GM23248 (cell line): ENCODE measurements at regions not wholly inside any gene's neighbourhood (a gene's known extent, or its start where the extent isn't known, plus 50 kb on each side); places are given as distances from the start of the nearest gene placed in this dataset.

Experiments
- EZH2 ChIP-seq: fragments of 200-600 bp; sonication (generic); IDR thresholded peaks from 2 replicates; pipeline ENCODE4 v1.6.1; 2018; ENCODE audit warnings: antibody characterized with exemption, mild to moderate bottlenecking; ENCODE audit not compliant: insufficient read depth, poor library complexity, severe bottlenecking
- EZH2phosphoT487 ChIP-seq: fragments of 200-600 bp; sonication (generic); IDR thresholded peaks from 2 replicates; pipeline ENCODE4 v1.6.1; 2018; ENCODE audit warnings: antibody characterized with exemption, moderate library complexity, mild to moderate bottlenecking, low read depth; ENCODE audit not compliant: insufficient read depth

GRCh38 chr15:75117993-75118392 is 83.7 kb upstream of the C15orf39 start:
- TF ChIP-seq EZH2phosphoT487 (no peak), EZH2 (no peak)
